Endothelial cell of umbilical vein (primary cell): ENCODE measurements at regions not wholly inside any gene's neighbourhood (a gene's known extent, or its start where the extent isn't known, plus 50 kb on each side); places are given as distances from the start of the nearest gene placed in this dataset.

ENCODE experiments used
- CTCF ChIP-seq, 2 donors: IDR thresholded peaks; 1 replicate in 1 of 2; 2 replicates in 1 of 2; pipeline ENCODE4 v1.5.1; 2011; ENCODE audit warnings: low read length in 2 of 2, mild to moderate bottlenecking in 2 of 2, moderate library complexity in 2 of 2, control low read depth in 1 of 2, inconsistent platforms in 1 of 2, low read depth in 1 of 2; ENCODE audit not compliant: insufficient read depth in 1 of 2; ENCODE audit errors: extremely low read depth in 1 of 2
- EZH2 ChIP-seq: IDR thresholded peaks from 2 replicates; pipeline ENCODE4 v1.6.1; 2012; ENCODE audit warnings: borderline replicate concordance, low read depth, mild to moderate bottlenecking, moderate library complexity, low read length, inconsistent platforms; ENCODE audit not compliant: severe bottlenecking
- JUN ChIP-seq: IDR thresholded peaks from 2 replicates; pipeline ENCODE4 v1.6.1; 2011; ENCODE audit warnings: borderline replicate concordance, low read depth; ENCODE audit not compliant: insufficient read length, insufficient read depth
- MAX ChIP-seq: IDR thresholded peaks from 2 replicates; pipeline ENCODE4 v1.6.1; 2011; ENCODE audit not compliant: insufficient read depth, insufficient read length
- MYC ChIP-seq: IDR thresholded peaks from one replicate; pipeline ENCODE4 v1.6.1; 2011; ENCODE audit warnings: mild to moderate bottlenecking, low read depth, low read length
- POLR2A ChIP-seq: IDR thresholded peaks from 2 replicates; pipeline ENCODE4 v1.6.1; 2012; ENCODE audit warnings: low read depth, mild to moderate bottlenecking, control low read depth, low read length
- POLR2AphosphoS5 ChIP-seq: IDR thresholded peaks from 2 replicates; pipeline ENCODE4 v1.6.1; 2012; ENCODE audit warnings: low read depth, mild to moderate bottlenecking, control low read depth, low read length, moderate library complexity; ENCODE audit not compliant: insufficient read depth

- TF ChIP-seq MYC, result no peak
- no peak for TF ChIP-seq CTCF (IDR thresholded peaks at IDR 0.05; ENCODE audit: extremely low read depth in 1 of 2, insufficient read depth in 1 of 2, low read depth in 1 of 2, low read length in 2 of 2)
- no peak for TF ChIP-seq POLR2AphosphoS5
- no peak for TF ChIP-seq EZH2
- TF ChIP-seq MAX, result no peak
- TF ChIP-seq POLR2A, result no peak
- no peak for TF ChIP-seq JUN
Measured at GRCh38 chrX:39839371-39839770, 258.4 kb downstream of the BCOR start.
